Central memory CD8-positive, alpha-beta T cell (primary cell): ENCODE measurements at regions not wholly inside any gene's neighbourhood (a gene's known extent, or its start where the extent isn't known, plus 50 kb on each side); places are given as distances from the start of the nearest gene placed in this dataset.
"Not testable (repeated sequence)": the region's sequence is repeated elsewhere in the genome, so short reads cannot be mapped to it uniquely, and the experiment has no call there.

ENCODE experiments used
- ATAC-seq: fragments of 150-1000 bp; cut with Tn5 transposase; replicated peaks from 2 replicates; pipeline ENCODE4 v1.10.0; 2022; ENCODE audit warnings: mild to moderate bottlenecking, moderate FRiP score, moderate number of reproducible peaks; ENCODE audit not compliant: poor library complexity, severe bottlenecking; ENCODE audit errors: extremely low read depth
- DNase-seq, 2 donors: peaks; one replicate each; pipeline ENCODE4 v3.0.0; 2021; ENCODE audit warnings: low spot score in 2 of 2
- H3K27ac Mint-ChIP-seq: one replicate; pipeline ENCODE4 v1.8.0; 2022; ENCODE audit warnings: low read depth, mild to moderate bottlenecking, moderate library complexity, mixed read lengths
- H3K27me3 Mint-ChIP-seq: one replicate; pipeline ENCODE4 v1.8.0; 2022; ENCODE audit warnings: mixed read lengths
- H3K36me3 Mint-ChIP-seq: one replicate; pipeline ENCODE4 v1.8.0; 2022; ENCODE audit warnings: mild to moderate bottlenecking, moderate library complexity, mixed read lengths; ENCODE audit not compliant: insufficient read depth
- H3K4me1 Mint-ChIP-seq: one replicate; pipeline ENCODE4 v1.8.0; 2022; ENCODE audit warnings: mixed read lengths
- H3K4me3 Mint-ChIP-seq: one replicate; pipeline ENCODE4 v1.8.0; 2022; ENCODE audit warnings: mild to moderate bottlenecking, moderate library complexity, mixed read lengths
- H3K9me3 Mint-ChIP-seq: one replicate; pipeline ENCODE4 v1.8.0; 2022; ENCODE audit warnings: mixed read lengths

DNA sequence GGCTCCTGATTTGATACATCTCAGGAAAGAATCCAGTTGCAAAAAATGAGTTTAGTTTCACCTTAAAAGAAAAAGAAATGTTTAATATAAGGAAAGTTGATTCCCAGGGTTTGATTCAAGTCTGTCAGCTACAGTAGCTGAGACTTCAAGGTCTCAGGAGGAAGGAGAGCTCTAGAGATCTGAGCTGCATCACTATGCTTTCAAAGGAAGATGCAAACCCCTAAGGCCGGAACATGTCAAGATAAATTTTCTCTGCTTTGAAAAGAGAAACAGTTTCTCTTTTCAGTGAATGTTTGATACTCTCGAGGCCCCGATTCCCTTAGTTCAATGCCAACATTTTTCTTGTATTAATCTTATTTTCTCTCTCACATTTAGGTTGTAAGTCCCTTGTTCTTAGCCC lies 128.6 kb downstream of the RGPD3 start:
- H3K4me3 Mint-ChIP-seq, result no peak overlapping the region
- H3K36me3 Mint-ChIP-seq, result peaks cover 3% of the 10 kb centered on the region
- no peaks in the 10 kb centered on the region for H3K27me3 Mint-ChIP-seq
- H3K9me3 Mint-ChIP-seq, result no peaks in the 10 kb centered on the region
- H3K4me1 Mint-ChIP-seq, result no peaks in the 10 kb centered on the region
- ATAC-seq, result no peak
- no peak for DNase-seq
- no peak overlapping the region for H3K27ac Mint-ChIP-seq

DNA sequence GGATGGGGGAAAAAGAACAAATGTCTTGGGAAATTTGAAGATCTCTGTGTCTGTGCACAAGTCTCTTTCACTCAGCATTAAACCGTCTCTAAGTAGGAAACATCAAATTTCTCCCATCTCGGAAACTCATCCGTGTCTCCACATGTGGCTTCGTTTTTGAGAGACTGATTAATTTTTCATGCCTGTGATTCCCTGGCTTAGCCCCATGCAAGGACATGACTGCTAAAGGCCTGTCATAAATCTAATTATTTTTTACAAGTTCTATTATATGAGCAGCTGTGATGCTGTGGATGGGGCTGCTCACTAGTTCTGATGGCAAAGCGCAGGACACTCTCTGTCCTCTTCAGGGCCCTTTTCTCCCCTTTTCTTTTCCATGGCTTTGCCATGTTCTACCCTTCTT lies 129.1 kb downstream of the RGPD3 start:
- H3K27ac Mint-ChIP-seq, result no peak overlapping the region
- ATAC-seq (no peak), DNase-seq (no peak)
- no peaks in the 10 kb centered on the region for H3K9me3 Mint-ChIP-seq
- peaks cover 3% of the 10 kb centered on the region for H3K36me3 Mint-ChIP-seq
- no peak overlapping the region for H3K4me3 Mint-ChIP-seq
- H3K27me3 Mint-ChIP-seq, result no peaks in the 10 kb centered on the region
- H3K4me1 Mint-ChIP-seq, result no peaks in the 10 kb centered on the region

DNA sequence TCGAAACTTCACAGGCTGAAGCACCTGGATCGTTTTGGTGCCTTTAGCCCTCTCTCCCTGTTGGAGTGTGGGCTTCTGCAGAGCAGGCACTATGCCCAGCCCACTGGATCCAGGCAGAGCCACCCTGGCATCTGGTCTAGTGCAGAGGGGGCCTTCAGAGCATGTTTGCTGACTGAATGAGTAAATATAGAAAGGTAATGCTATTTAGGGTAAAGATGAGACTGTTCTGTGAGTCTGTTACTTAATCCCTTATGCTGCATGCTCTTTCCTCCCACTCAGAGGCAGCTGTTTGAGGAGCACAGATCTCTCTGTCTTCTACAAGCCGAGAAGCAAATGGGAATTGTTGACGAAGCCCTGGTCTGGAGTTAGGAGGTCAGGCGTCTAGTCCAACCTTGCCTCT lies 130.2 kb downstream of the RGPD3 start:
- H3K4me3 Mint-ChIP-seq, result no peak overlapping the region
- no peaks in the 10 kb centered on the region for H3K27me3 Mint-ChIP-seq

DNA sequence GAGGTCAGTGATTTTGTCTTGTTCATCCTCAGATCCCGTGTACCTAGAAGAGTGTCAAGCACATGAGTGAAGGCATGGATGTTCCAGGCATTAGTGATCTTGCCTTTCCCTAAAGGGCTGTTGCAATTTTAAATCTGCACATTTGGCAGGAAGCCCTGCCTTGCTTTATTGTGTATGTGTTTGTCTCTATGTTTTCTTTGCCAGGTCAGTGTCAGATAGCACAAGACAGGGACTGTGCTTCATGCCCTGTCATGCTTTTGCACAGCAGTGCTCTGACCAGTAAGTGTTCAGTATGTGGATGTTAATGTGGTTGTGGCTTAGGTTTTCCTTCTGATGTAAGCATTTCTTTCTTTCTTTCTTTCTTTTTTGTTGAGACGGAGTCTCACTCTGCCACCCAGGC lies 131.5 kb downstream of the RGPD3 start:
- H3K36me3 Mint-ChIP-seq, result peaks cover 4% of the 10 kb centered on the region
- H3K4me3 Mint-ChIP-seq, result no peak overlapping the region
- DNase-seq, result no peak
- H3K9me3 Mint-ChIP-seq, result no peaks in the 10 kb centered on the region
- H3K4me1 Mint-ChIP-seq, result no peaks in the 10 kb centered on the region
- ATAC-seq, result no peak
- no peak overlapping the region for H3K27ac Mint-ChIP-seq
- no peaks in the 10 kb centered on the region for H3K27me3 Mint-ChIP-seq

More for the DNA sequence above, 130.2 kb downstream of the RGPD3 start:
- no peaks in the 10 kb centered on the region for H3K9me3 Mint-ChIP-seq
- peaks cover 4% of the 10 kb centered on the region for H3K36me3 Mint-ChIP-seq
- DNase-seq, result no peak
- ATAC-seq, result no peak
- H3K27ac Mint-ChIP-seq, result no peak overlapping the region
- H3K4me1 Mint-ChIP-seq, result no peaks in the 10 kb centered on the region

DNA sequence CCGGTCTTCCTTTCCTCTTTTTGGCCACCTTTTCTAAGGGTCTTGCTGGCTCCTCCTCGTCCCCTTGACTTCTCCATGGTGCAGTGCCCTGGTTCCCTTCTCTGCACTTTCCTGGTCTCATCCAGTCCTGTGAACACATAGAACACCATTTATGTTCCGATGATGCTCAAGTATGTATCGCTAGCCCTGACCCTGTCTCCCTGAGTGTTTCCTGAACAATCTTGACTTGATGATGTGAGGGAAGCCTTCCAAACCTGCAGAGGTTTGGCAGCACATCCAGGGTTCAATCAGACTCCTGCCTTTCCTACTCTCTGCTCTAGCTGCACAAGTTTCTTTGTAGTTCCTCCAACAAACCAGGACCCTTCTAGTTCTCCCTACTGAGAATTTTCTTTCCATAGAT lies 132.1 kb downstream of the RGPD3 start:
- ATAC-seq, result no peak
- DNase-seq, result no peak
- no peak overlapping the region for H3K4me3 Mint-ChIP-seq
- no peaks in the 10 kb centered on the region for H3K4me1 Mint-ChIP-seq
- H3K27me3 Mint-ChIP-seq, result no peaks in the 10 kb centered on the region
- no peak overlapping the region for H3K27ac Mint-ChIP-seq
- H3K36me3 Mint-ChIP-seq, result peaks cover 4% of the 10 kb centered on the region
- H3K9me3 Mint-ChIP-seq, result no peaks in the 10 kb centered on the region

DNA sequence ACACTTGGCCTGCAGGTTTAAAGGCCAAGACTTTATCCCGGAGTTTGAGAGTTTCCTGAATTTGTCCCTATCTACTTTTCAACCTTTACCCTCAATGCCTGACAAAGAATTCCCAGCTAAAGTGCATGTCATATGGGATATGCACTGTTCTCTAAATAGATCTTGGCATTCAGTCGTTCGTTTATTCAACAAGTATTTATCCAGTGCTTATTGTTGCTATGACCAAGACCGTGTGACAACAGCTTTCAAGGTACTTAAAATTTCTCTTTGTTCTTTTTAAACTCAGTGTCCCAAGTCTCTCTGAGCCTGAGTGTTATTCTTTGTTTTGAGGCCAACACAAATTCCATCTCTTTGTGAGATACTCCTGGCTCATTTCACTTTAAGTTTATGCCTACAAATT lies 133.4 kb downstream of the RGPD3 start:
- DNase-seq (no peak), ATAC-seq (no peak)
- Mint-ChIP-seq H3K4me3 (no peak overlapping the region), H3K9me3 (no peaks in the 10 kb centered on the region), H3K27me3 (no peaks in the 10 kb centered on the region), H3K4me1 (no peaks in the 10 kb centered on the region), H3K36me3 (peaks cover 4% of the 10 kb centered on the region), H3K27ac (no peak overlapping the region)

DNA sequence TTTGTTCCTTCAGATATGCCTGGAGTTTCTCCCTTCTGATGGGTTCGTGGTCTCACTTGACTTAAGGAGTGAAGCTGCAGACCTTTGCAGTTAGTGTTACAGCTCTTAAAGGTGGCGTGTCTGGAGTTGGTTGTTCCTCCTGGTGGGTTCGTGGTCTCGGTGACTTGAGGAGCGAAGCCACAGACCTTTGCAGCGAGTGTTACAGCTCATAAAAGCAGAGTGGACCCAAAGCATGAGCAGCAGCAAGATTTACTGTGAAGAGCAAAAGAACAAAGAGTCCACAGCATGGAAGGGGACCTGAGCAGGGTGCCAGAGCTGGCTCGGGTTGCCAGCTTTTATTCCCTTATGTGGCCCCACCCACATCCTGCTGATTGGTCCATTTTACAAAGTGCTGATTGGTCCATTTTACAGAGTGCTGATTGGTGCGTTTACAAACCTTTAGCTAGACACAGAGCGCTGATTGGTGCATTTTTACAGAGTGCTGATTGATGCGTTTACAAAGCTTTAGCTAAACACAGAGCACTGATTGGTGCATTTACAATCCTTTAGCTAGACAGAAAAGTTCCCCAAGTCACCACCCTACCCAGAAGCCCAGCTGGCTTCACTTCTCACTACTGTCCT lies 134.8 kb downstream of the RGPD3 start:
- not testable (repeated sequence) for H3K4me3 Mint-ChIP-seq, H3K4me1 Mint-ChIP-seq, ATAC-seq, H3K9me3 Mint-ChIP-seq, H3K36me3 Mint-ChIP-seq, H3K27me3 Mint-ChIP-seq, H3K27ac Mint-ChIP-seq, DNase-seq

DNA sequence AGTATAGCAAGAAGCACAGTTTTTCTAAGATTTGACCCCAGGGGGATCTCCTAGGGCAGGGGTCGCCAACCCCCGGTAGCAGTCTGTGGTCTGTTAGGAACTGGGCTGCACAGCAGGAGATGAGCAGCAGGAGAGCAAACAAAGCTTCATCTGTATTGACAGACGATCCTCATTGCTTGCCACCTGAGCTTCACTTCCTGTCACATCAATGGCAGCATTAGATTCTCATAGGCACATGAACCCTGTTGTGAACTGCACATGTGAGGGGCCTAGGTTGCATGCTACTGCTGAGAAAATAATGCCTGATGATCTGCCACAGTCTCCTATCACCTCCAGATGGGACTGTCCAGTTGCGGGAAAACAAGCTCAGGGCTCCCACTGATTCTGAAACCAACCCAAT lies 136.2 kb downstream of the RGPD3 start:
- peaks cover 2% of the 10 kb centered on the region for H3K36me3 Mint-ChIP-seq
- no peaks in the 10 kb centered on the region for H3K4me1 Mint-ChIP-seq
- ATAC-seq (no peak), DNase-seq (no peak)
- H3K9me3 Mint-ChIP-seq, result no peaks in the 10 kb centered on the region
- H3K4me3 Mint-ChIP-seq, result no peak overlapping the region
- H3K27ac Mint-ChIP-seq, result no peak overlapping the region
- H3K27me3 Mint-ChIP-seq, result no peaks in the 10 kb centered on the region

DNA sequence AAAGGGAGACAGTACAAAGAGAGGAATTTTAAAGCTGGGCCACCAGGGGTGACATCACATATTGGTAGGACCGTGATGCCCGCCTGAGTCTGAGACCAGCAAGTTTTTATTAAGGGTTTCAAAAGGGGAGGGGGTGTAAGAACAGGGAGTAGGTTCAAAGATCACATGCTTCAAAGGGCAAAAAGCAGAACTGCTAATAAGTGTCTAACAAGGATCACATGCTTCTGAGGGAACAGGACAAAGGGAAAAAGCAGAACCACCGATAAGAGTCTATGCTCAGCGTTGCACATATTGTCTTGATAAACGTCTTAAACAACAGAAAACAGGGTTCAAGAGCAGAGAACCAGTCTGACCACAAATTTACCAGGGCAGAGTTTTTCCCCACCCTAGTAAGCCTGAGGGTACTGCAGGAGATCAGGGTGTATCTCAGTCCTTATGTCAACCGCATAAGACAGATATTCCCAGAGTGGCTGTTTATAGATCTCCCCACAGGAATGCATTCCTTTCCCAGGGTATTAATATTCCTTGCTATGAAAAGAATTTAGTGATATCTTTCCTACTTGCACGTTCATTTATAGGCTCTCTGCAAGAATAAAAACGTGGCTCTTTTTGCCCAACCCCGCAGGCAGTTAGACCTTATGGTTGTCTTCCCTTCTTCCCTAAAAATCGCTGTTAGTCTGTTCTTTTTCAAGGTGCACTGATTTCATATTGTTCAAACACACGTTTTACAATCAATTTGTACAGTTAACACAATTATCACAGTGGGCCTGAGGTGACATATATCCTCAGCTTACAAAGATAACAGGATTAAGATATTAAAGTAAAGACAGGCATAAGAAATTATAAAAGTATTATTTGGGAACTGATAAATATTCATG lies 136.5 kb upstream of the UXS1 start:
- not testable (repeated sequence) for H3K4me3 Mint-ChIP-seq, H3K4me1 Mint-ChIP-seq, H3K36me3 Mint-ChIP-seq, H3K27ac Mint-ChIP-seq, ATAC-seq, DNase-seq, H3K9me3 Mint-ChIP-seq, H3K27me3 Mint-ChIP-seq

DNA sequence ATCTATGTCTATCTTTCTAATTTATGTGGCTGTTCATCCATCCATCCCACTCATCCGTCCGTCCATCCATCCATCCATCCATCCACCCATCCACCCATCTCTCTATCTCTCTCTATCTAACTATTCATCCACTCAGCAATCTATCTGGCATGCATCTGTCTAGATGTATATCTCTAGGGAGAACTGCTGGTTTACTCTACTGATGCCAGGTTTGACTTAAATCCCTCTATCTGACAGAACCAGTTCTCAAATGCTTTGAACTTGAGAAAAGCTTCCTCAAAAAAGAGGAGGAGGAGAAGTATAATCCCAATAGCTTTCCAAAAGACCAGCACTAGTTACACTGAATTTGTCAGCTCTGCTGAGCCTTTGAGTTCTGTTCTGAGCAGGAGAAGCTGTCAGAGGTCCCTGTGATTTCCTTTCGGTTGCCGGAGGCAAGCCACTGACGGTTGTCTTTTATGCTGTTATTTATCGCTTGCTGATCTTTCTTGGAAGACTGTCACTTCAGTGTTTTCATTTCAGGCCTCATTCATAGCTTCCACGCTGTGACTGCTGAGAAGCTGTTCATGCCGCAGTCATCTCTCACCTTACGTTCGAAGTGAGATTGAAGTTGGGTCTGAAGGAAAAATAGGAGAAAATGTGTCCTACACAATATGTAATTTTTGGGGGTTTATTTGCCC lies 129.4 kb upstream of the UXS1 start:
- DNase-seq (no peak), ATAC-seq (no peak)
- no peaks in the 10 kb centered on the region for H3K4me1 Mint-ChIP-seq
- no peaks in the 10 kb centered on the region for H3K9me3 Mint-ChIP-seq
- H3K36me3 Mint-ChIP-seq, result no peaks in the 10 kb centered on the region
- H3K4me3 Mint-ChIP-seq, result no peak overlapping the region
- peaks cover 21% of the 10 kb centered on the region for H3K27me3 Mint-ChIP-seq
- H3K27ac Mint-ChIP-seq, result no peak overlapping the region

DNA sequence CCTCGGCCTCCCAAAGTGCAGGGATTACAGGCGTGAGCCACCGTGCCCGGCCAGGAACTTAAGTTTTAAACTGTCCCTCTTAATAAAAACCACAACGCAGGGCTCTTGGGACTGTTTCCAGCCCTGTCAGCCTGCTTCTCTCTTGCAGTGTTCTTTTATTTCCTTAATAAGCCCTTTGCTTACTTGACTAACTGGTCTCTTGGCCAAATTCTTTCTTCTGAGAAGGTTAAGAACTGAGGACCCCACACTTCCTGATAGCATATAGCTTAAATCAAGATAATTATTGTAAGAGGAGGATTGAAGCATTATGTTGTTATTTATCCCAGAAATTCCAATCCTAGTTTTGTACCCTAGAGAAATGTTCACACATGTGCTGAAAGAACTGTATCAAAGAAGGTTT lies 128.2 kb upstream of the UXS1 start:
- no peaks in the 10 kb centered on the region for H3K4me1 Mint-ChIP-seq
- no peak for ATAC-seq
- H3K27me3 Mint-ChIP-seq, result peaks cover 21% of the 10 kb centered on the region

DNA sequence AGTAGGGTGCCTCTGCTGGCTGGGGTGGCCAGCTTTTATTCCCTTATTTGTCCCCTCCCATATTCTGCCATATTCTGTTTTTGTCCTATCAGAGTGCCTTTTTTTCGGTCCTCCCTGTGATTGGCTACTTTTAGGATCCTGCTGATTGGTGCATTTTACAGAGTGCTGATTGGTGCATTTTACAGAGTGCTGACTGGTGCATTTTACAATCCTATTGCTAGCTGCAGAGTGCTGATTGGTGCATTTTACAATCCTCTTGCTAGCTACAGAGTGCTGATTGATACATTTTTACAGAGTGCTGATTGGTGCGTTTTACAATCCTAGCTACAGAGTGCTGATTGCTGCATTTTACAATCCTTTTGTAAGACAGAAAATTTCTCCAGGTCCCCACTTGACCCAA lies 126.3 kb upstream of the UXS1 start:
- not testable (repeated sequence) for H3K4me3 Mint-ChIP-seq, H3K9me3 Mint-ChIP-seq, H3K36me3 Mint-ChIP-seq, H3K27ac Mint-ChIP-seq, ATAC-seq, DNase-seq, H3K4me1 Mint-ChIP-seq
- peaks cover 21% of the 10 kb centered on the region for H3K27me3 Mint-ChIP-seq

More for the DNA sequence above, 128.2 kb upstream of the UXS1 start:
- H3K27ac Mint-ChIP-seq, result no peak overlapping the region
- DNase-seq, result no peak
- H3K9me3 Mint-ChIP-seq, result no peaks in the 10 kb centered on the region
- no peak overlapping the region for H3K4me3 Mint-ChIP-seq
- no peaks in the 10 kb centered on the region for H3K36me3 Mint-ChIP-seq

DNA sequence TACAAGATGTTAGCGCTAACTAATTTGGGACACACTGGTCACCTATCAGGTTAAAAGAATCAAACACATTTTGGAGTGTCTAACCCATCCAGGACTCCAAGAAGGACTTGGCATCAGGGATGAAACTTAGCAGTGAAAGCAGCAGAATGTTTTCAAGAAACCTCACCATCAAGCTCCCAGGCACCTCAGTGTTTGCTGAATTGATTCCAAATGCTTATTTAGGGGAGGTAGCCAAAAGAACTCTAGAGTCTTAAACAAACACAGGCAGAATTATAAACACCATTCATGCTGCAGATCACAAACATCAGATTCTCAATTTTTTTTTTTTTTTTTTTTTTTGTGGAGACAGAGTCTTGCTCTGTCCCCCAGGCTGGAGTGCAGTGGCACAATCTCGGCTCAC lies 122.8 kb upstream of the UXS1 start:
- ATAC-seq (no peak), DNase-seq (no peak)
- no peak overlapping the region for H3K27ac Mint-ChIP-seq
- H3K4me1 Mint-ChIP-seq, result no peaks in the 10 kb centered on the region
- H3K36me3 Mint-ChIP-seq, result no peaks in the 10 kb centered on the region
- H3K27me3 Mint-ChIP-seq, result no peaks in the 10 kb centered on the region
- H3K4me3 Mint-ChIP-seq, result no peak overlapping the region
- no peaks in the 10 kb centered on the region for H3K9me3 Mint-ChIP-seq
